IPS DF 4.7 (cell line): ENCODE measurements at regions not wholly inside any gene's neighbourhood (a gene's known extent, or its start where the extent isn't known, plus 50 kb on each side); places are given as distances from the start of the nearest gene placed in this dataset.
"Not testable (repeated sequence)": the region's sequence is repeated elsewhere in the genome, so short reads cannot be mapped to it uniquely, and the experiment has no call there.

Experiments used
- DNase-seq: peaks from one replicate; pipeline ENCODE4 v3.0.0-alpha.2; 2013; ENCODE audit warnings: low spot score; ENCODE audit errors: extremely low read depth

DNA sequence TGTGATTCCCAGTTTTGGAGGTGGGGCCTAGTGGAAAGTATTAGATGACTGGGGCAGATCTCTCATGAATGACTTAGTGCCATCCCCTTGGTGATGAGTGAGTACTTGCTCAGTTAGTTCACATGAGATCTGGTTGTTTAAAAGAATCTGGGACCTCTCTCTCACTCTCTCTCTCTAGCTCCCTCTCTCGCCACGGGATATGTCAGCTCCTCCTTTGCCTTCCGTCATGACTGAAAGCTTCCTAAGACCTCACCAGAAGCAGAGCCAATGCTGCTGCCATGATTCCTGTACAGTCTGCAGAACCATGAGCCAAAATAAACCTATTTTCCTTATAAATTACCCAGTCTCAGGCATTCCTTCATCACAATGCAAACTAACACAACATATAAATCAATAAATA, 176.7 kb downstream of the PRELID2 start:
- no peak for DNase-seq

DNA sequence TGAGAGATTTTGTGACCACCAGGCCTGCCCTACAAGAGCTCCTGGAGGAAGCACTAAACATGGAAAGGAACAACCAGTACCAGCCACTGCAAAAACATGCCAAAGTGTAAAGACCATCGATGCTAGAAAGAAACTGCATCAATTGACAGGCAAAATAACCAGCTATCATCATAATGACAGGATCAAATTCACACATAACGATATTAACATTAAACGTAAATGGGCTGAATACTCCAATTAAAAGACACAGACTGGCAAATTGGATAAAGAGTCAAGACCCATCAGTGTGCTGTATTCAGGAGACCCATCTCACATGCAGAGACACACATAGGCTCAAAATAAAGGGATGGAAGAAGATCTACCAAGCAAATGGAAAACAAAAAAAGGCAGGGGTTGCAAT, 182.4 kb downstream of the PRELID2 start:
- DNase-seq: not testable (repeated sequence)

DNA sequence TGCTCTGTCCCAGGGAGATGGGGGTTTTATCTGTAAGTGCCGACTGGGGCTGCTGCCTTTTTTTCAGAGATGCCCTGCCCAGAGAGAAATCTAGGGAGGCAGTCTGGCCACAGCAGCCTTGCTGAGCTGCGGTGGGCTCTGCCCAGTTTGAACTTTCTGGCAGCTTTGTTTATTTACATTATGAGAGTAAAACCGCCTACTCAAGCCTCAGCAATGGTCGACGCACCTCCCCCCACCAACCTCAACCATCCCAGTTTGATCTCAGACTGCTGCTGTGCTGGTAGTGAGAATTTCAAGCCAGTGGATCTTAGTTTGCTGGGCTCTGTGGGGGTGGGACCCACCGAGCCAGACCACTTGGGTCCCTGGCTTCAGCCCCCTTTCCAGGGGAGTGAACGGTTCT, 188.0 kb downstream of the PRELID2 start:
- not testable (repeated sequence) for DNase-seq

DNA sequence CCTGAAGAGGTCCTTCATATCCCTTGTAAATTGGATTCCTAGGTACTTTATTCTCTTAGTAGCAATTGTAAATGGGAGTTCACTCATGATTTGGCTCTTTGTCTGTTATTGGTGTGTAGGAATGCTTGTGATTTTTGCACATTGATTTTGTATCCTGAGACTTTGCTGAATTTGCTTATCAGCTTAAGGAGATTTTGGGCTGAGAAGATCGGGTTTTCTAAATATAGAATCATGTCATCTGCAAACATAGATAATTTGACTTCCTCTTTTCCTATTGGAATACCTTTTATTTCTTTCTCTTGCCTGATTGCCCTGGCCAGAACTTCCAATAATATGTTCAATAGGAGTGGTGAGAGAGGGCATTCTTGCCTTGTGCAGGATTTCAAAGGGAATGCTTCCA, 191.9 kb downstream of the PRELID2 start:
- DNase-seq: not testable (repeated sequence)

DNA sequence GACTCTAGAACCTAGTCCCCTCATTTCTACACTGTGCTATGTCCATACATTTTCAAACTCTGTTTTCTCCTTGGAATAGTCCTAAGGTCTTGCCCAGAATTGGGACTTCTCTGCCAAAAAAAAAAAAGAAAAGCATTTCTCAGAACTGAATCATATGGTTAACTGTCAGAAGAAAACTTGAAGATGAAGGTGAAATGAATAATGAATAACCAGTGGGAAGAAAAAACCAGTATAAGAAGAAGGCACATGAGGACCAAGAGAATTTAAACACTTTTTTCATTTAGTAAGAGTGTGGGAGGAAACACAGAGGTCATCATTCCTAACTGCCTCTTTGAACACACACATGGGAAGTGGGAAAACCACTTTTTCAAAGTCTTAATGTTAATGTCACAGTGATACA, 197.7 kb downstream of the PRELID2 start:
- DNase-seq: no peak

DNA sequence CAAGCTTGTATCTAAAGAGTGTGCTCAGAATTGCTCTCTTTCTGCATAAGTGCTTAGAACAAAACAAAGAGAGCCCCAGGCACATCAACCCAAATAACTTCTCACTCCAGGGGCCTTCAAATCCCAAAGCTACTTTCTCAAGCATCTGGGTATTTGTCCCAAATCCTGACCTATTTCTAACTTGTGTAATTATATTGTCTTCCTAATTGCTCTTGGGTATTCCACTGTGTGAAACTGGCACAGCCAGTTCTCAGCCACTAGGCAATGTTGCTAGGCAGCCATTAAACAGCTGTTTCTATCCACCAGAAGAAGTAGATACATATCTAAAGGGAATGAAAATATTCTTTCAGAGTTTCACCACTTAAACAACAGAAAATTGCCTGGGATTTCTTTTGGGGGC, 198.8 kb downstream of the PRELID2 start:
- DNase-seq: no peak

DNA sequence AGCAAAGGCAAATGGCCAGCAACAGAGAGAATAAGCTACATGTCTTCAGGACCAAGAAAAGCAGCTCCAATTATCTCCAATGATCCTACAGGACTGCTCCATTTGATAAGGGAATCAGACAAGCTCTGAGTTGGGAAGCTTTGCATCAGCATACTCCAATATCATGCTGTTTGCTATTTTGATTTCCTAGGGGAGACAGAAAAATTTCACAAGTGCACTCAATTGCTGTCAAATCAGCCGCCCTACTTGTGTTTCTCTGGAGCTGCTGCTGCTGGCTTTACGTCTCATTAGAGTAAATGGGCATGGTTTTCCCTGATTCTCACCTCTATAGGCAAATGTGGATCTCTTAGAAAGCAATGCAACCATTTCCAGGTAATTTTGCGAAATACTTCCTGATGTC, 201.7 kb downstream of the PRELID2 start:
- no peak for DNase-seq

DNA sequence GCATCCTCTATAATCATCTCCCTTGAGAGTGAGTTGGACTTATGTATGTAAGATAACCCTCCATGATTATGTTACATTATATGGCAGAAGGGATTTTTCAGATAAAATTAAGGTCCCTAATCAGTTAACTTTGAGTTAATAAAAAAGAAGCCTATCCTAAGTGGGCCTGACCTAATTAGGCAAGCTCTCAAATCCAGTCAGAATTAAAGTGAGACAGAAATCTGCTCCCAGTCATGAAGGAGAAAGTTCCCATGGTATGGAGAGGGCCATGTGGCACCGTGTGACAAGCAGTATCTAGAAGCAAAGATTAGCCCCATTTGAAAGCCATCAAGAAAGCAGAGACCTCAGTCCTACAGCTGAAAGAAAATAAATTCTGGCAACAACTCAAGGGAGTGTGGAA, 202.4 kb downstream of the PRELID2 start:
- no peak for DNase-seq

DNA sequence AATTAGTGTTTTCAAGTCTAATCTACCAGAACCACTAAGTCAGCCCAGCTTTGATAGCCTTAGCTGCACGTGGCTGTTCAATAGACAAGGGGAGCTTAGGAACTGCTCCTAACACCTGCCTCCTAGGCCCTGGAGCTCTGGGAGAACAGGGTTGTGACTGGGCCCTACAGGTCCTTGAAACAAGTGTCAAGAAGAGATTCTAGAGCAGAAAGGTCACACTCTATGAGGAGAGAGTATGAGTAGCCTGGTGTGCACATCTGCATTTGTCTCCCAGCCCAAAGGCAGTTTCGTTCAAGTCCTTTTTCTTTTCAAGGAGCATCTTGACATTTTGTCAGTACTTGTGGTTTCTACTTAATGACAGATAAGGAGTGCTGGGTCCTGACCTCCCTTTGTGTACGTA, 206.1 kb downstream of the PRELID2 start:
- no peak for DNase-seq

DNA sequence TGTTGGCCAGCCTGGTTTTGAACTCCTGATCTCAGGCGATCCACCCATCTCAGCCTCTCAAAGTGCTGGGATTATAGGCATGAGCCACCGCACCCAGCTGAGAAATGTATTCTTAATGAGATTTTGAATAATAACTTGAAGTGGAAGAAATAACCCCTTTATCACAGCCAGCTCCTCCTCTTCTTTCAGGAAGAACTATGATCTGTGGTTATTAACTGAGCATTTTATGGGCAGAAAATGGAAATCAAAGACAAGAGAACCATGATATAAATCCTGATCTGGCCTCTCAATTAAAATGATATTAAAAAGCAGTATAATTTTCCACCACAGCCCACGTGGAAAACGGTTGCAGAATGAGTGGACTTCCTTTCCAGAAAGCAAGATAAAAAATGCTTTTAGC, 206.6 kb downstream of the PRELID2 start:
- DNase-seq: no peak

DNA sequence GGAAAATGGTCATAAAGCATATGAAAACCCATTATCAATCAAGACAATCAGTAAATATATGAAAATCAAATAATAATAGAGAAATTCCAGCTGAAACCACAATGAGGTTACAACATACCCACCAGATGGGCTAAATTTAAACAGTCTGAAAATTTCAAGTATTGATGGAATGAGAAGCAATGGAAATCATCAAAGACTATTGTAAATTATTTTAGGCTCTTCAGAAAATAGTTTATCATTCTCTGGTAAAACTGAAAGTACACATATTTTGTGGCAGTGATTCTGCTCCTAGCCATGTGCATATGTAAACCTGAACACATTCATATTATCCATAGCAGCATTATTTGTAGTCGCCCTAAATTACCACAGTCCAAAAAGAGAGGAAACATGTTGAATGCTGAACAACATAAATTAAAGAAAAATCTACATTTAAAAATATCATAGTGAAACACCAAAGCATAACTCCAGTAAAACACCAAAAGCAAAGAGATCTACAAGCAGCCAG, 215.3 kb downstream of the PRELID2 start:
- no peak for DNase-seq

DNA sequence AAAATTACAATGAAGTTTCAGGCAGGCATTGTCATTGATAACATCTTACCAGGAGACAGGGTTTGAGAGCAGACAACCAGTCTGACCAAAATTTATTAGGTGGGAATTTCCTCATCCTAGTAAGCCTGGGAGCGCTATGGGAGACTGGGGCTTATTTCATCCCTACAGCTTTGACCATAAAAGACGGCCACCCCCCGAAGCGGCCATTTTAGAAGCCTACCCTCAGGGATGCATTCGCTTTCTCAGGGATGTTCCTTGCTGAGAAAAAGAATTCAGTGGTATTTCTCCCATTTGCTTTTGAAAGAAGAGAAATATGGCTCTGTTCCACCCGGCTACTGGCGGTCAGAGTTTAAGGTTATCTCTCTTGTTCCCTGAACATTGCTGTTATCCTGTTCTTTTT, 218.4 kb downstream of the PRELID2 start:
- DNase-seq: not testable (repeated sequence)

DNA sequence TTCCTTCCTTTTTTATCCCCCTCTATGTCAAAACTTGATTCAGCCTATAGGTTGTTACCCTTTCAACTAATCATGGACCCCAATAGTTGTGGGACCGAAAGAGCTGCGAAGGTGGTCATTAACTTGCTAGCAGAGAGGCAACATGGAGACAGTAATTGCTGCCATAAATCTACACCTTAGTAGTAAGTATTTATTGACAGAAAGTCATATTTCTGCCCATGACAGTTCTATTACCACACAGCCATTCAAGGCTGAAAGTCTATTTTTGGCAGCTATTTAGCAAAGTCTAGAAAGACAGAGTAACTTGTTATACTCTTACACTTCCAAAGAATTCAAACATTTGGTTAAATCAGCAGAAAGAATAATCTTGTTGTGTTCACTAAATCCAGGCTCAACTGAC, 236.2 kb downstream of the PRELID2 start:
- DNase-seq: no peak

DNA sequence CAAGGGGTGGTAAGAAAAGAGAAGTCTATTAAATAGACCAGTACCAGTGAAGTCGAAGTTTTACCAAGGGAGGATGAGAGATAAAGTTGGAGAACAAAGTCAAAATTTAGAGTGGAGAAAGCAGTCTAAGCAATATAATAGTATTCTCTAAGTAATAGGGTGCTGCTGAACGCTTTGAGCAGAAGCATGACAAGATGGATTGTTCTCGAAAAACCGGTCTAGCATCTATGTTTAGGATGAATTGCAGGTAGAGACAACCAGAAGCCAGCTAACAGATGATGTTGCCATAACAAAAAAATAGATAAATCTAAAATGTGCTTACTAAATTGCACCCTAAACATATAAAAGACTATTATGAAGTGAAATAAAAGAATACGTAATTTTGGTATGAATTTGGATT, 237.0 kb downstream of the PRELID2 start:
- DNase-seq: no peak

DNA sequence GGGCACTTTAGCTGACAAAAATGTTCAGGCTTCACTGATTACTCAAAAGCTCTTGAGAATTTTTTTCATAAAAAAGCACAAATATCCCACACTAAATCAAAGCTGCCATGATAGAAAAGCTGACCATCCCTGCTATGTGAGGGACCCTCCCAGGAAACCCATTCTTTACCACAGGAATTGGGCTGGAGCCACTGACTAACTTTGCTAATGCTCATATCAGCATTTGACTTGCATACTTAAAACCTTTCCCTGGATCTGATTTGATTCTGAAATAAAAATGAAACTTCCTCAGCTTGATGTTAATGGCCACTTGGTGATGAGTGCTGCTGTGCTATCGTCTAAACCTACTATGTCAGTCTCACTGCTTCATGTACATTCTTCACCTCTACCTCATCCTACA, 243.6 kb downstream of the PRELID2 start:
- DNase-seq: no peak

DNA sequence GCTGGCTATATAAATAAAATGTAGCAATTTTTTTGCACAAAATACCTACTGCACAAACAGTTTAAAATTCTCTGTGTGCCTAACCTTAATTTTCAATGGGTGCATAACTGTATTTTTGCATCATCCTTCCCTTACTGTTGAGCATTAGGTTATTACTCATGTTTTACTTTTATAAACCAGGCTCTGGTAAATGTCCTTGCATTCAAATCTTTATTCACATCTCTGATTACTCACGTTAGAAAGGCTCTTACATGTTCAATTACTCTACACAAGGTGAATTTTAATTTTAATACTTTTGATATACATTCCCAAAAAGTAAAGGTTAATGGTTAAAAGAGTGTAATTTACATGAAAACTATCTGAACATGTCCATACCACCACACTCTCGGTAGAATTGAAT, 246.1 kb downstream of the PRELID2 start:
- DNase-seq: no peak

DNA sequence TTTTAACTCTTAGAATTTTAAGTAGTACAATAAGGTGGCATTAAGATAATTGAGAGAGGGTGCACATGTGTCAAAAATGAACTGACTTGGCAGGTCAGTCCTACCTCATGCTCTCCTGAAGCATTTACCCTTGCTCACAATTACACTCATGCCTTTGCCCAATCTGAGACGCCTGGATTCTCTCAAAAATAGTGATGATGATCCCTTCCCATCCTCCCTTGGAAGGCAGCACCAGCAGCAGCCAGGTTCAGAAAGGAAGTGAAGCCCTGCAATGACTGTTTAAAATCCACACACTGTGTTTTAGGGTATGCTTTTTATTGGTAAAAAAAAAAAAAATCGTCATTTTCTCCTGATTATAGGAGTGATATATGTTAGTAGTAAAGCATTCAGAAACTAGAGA, 246.6 kb downstream of the PRELID2 start:
- DNase-seq: no peak

DNA sequence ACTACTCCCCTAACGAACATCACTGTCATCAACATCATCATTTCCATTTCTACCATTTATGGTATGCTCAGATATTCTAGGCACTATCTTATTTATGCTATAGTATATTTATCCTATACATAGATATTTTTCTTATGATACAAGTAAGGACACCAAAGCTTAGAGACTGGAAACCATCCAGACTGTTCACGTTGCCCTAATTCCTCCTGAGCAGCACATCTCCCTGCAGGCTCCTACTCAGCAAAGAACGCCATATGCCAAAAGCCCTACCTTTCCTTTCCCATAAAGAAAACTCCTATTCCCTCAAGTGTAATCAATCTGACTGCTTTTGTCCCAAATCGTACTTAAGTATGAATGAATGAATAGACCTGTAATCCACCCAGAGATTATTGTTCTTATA, 247.0 kb downstream of the PRELID2 start:
- DNase-seq: no peak

DNA sequence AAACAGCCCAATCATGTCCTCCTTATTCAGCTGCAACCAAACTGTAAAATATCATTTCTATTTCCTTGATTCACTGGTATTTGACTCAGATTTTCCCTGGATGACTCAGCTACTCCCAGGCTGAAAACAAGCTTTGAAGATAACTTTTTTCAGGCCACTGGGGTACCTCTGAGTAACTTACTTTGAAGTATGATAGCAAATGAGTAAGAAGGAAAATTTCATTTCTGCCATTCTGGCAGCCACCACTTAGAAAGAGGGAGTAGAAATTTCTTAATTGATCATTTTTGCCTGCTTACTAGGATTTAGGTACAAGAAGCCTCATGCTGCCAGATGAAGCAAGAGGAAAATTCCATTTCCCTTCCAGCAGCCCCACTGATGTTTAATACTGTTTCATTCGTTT, 247.4 kb downstream of the PRELID2 start:
- DNase-seq: no peak

DNA sequence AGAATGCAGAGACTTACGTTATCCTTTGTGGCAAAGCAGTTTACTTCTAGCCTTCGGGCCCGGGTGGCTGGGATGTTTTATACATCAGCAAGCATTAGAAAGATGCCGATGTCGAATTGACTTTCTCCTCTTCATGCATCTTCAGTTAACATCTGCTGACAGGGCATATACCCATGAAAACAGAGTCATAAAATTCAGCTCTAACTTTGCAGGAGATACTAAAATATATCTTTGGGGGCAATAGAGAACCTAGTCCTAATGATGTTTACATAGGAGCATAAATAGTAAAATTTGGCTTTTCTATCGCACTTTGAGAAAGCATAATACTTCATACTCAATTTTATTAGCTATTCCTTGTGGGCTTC, 247.9 kb downstream of the PRELID2 start:
- DNase-seq: no peak

DNA sequence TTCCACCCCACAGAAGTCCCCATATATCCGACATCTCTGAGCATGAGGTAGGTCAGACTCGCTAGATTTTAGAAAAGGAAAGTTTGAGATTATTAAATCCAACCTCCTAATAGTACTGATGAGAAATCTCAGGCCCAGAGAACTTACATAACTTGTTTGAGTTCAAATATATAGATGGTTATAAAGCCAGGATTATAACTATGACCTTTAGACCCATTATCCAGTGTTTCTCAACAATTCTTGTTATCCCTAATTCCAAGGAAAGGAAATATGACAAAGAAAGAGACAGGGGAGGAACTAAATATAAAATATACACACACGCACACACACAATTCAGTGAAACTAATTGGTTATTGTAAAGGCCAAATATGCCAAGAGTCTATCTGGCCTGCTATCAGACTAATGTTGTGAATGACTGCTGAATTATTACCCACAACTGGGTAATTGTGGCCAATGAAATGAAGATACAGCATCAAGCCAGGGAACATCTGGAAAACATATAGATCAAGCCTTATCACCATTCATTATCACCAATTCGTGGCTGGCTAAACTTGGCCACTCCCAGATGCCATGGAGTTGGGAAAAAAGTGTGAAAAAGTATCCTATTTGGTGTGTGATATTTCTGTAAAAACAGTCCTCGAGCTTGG, 248.4 kb downstream of the PRELID2 start:
- DNase-seq: no peak

DNA sequence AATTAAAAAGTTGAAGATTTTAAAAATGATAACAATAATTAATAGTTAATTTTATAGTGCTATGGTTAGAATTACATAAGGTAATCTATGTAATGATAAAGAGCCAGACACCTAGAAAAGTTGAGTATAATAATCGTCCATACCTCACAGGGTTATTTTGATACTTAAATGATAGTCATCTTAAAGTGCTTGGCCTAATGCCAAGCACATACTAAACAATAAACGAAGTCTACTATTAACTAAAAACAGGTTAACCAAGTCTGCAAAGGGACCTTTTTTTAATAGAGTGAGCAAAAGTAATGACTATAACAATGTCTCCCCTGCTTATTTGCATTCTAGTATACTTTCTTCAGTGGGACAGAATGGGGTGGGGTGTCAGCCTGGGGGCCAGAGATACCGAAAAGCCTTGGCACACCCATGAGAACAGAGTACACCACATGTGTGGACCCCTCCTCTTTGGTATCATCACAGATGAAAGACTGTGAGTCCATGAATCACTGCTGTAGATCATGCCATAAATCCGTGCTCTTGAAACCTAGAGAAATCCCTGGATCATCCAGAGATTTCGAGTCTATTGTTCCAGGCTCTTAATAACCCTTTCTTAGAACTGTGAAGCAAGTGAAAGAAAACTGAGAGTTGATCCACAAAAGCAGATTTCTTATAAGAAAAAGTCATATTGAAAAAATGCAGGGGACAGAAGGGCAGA, 249.5 kb downstream of the PRELID2 start:
- no peak for DNase-seq

DNA sequence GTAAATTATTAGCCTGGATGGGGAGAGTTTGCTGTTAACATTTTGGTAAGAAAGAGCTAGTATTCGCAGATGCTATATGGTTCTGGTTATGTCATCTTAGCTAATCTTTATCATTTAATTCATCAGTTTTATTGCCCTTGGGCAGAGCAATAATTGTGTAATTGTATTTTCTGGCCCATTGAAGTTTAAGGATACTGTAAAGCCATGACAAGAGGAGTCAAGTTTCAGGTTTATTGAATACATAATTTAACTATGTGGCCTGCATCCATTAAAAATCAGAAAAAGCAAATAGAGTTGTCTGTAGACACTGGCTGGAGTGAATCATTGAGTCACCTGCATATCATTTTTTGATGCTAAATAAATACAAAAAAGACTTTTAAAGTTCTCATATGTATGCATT, 255.8 kb downstream of the PRELID2 start:
- DNase-seq: no peak
